ENCODE measurements at regions not wholly inside any gene's neighbourhood (a gene's known extent, or its start where the extent isn't known, plus 50 kb on each side); places are given as distances from the start of the nearest gene placed in this dataset.

GRCh38 chr4:59869056-59869455 lies 1331.1 kb upstream of the ADGRL3 start:
- no peaks in the 10 kb centered on the region for H3K79me2 ChIP-seq (ENCODE audit: low read length)
- peak overlapping the region; percentile 44; the same call in 1 of the 2 replicates for H2AFZ ChIP-seq (ENCODE audit: low read length)
- no peaks in the 10 kb centered on the region for H3F3A ChIP-seq (ENCODE audit: low read length, unreplicated experiment)
- ATAC-seq, result no peak
- no peak overlapping the region for H3K4me3 ChIP-seq (ENCODE audit: low read length)
- ChIA-PET POLR2A (ENCODE audit: unreplicated experiment) (no interaction called here), CTCF (no interaction called here)
- H3K9ac ChIP-seq (ENCODE audit: low read length), result no peak overlapping the region
- no peaks in the 10 kb centered on the region for H4K20me1 ChIP-seq (ENCODE audit: low read length)
- H3K9me2 ChIP-seq (replicated peaks; ENCODE audit: low read length), result no peaks in the 10 kb centered on the region
- no peaks in the 10 kb centered on the region for H3K4me1 ChIP-seq (ENCODE audit: insufficient read depth, low read length)
- no peak overlapping the region for H3K27ac ChIP-seq (ENCODE audit: low read length)
- BruUV-seq (replicated peaks), result no TSS peak
- no peaks in the 10 kb centered on the region for H3K9me3 ChIP-seq (ENCODE audit: low read length)
- H3K4me2 ChIP-seq (ENCODE audit: low read length), result 0 out of 2 replicates have a peak overlapping the region, but pooled peaks have one; percentile 28
- intact Hi-C loops (cut with micrococcal nuclease), result no loop called here
- H3K27me3 ChIP-seq (ENCODE audit: low read length), result no peaks in the 10 kb centered on the region
- no peak for DNase-seq
- TF ChIP-seq EZH2 (IDR thresholded peaks at IDR 0.05; ENCODE audit: low read length, unreplicated experiment), result no peak
- no peak for TF ChIP-seq CTCF (conservative IDR thresholded peaks at IDR 0.05; ENCODE audit: low read depth, low read length)
- TF ChIP-seq EZH2phosphoT487 (IDR thresholded peaks at IDR 0.05; ENCODE audit: borderline replicate concordance, low read length), result no peak
- no peaks in the 10 kb centered on the region for H3K36me3 ChIP-seq (ENCODE audit: low read depth, low read length)

- no TSS peak for BruUV-seq (replicated peaks)
- DNase-seq (no peak), ATAC-seq (no peak)
- no peaks in the 10 kb centered on the region for H3K4me1 ChIP-seq (ENCODE audit: insufficient read depth, low read length)
- H3K36me3 ChIP-seq (ENCODE audit: low read depth, low read length), result no peaks in the 10 kb centered on the region
- ChIA-PET CTCF (no interaction called here), POLR2A (ENCODE audit: unreplicated experiment) (no interaction called here)
- peak overlapping the region; percentile 44 for H2AFZ ChIP-seq (ENCODE audit: low read length)
- H3K9me3 ChIP-seq (ENCODE audit: low read length), result no peaks in the 10 kb centered on the region
- no peaks in the 10 kb centered on the region for H3K79me2 ChIP-seq (ENCODE audit: low read length)
- no peaks in the 10 kb centered on the region for H3K9me2 ChIP-seq (replicated peaks; ENCODE audit: low read length)
- H4K20me1 ChIP-seq (ENCODE audit: low read length), result no peaks in the 10 kb centered on the region
- intact Hi-C loops (cut with micrococcal nuclease), result no loop called here
- H3K9ac ChIP-seq (ENCODE audit: low read length), result no peak overlapping the region
- H3F3A ChIP-seq (ENCODE audit: low read length, unreplicated experiment), result no peaks in the 10 kb centered on the region
- H3K4me2 ChIP-seq (ENCODE audit: low read length), result peak overlapping the region; percentile 28; the same call in 1 of the 2 replicates
- H3K27me3 ChIP-seq (ENCODE audit: low read length), result no peaks in the 10 kb centered on the region
- no peak overlapping the region for H3K4me3 ChIP-seq (ENCODE audit: low read length)
- TF ChIP-seq CTCF (conservative IDR thresholded peaks at IDR 0.05; ENCODE audit: low read depth, low read length), result no peak
- TF ChIP-seq EZH2phosphoT487 (IDR thresholded peaks at IDR 0.05; ENCODE audit: borderline replicate concordance, low read length), result no peak
- TF ChIP-seq EZH2 (IDR thresholded peaks at IDR 0.05; ENCODE audit: low read length, unreplicated experiment), result no peak
- no peak overlapping the region for H3K27ac ChIP-seq (ENCODE audit: low read length)
Observed at GRCh38 chr4:59869559-59869958, 1330.6 kb upstream of the ADGRL3 start.

GRCh38 chr4:59881632-59882031 lies 1318.5 kb upstream of the ADGRL3 start:
- no peaks in the 10 kb centered on the region for H3K79me2 ChIP-seq (ENCODE audit: low read length)
- ChIA-PET CTCF (no interaction called here), POLR2A (ENCODE audit: unreplicated experiment) (no interaction called here)
- H3K9ac ChIP-seq (ENCODE audit: low read length), result no peak overlapping the region
- BruUV-seq (replicated peaks), result no TSS peak
- no peak for TF ChIP-seq EZH2phosphoT487 (IDR thresholded peaks at IDR 0.05; ENCODE audit: borderline replicate concordance, low read length)
- TF ChIP-seq EZH2 (IDR thresholded peaks at IDR 0.05; ENCODE audit: low read length, unreplicated experiment), result no peak
- TF ChIP-seq CTCF (conservative IDR thresholded peaks at IDR 0.05; ENCODE audit: low read depth, low read length), result no peak
- H3K27me3 ChIP-seq (ENCODE audit: low read length), result no peaks in the 10 kb centered on the region
- ATAC-seq, result no peak
- no peak for DNase-seq
- no peak overlapping the region for H3K4me2 ChIP-seq (ENCODE audit: low read length)
- no peak overlapping the region for H3K27ac ChIP-seq (ENCODE audit: low read length)
- H4K20me1 ChIP-seq (ENCODE audit: low read length), result no peaks in the 10 kb centered on the region
- no peak overlapping the region for H3K4me3 ChIP-seq (ENCODE audit: low read length)
- H3K9me2 ChIP-seq (replicated peaks; ENCODE audit: low read length), result no peaks in the 10 kb centered on the region
- intact Hi-C loops (cut with micrococcal nuclease), result no loop called here
- no peak overlapping the region for H2AFZ ChIP-seq (ENCODE audit: low read length)
- no peaks in the 10 kb centered on the region for H3K4me1 ChIP-seq (ENCODE audit: insufficient read depth, low read length)
- no peaks in the 10 kb centered on the region for H3K36me3 ChIP-seq (ENCODE audit: low read depth, low read length)
- no peaks in the 10 kb centered on the region for H3F3A ChIP-seq (ENCODE audit: low read length, unreplicated experiment)
- no peaks in the 10 kb centered on the region for H3K9me3 ChIP-seq (ENCODE audit: low read length)

All from PC-3 (cell line).